ENCODE measurements at regions not wholly inside any gene's neighbourhood (a gene's known extent, or its start where the extent isn't known, plus 50 kb on each side); places are given as distances from the start of the nearest gene placed in this dataset.

- 4% methylated on average over 1 of the region's 1 CpG for WGBS (ENCODE audit: low lambda C conversion rate)
- BruUV-seq (replicated peaks), result no TSS peak
- Histone ChIP-seq H3K27me3 (ENCODE audit: control insufficient read depth in 1 of 2, insufficient read depth in 2 of 2, low read length in 2 of 2) (no peaks in the 10 kb centered on the region), H2AFZ (ENCODE audit: low read length) (no peak overlapping the region), H3K4me3 (replicated peaks in 1 of 3; ENCODE audit: insufficient read depth in 1 of 3, low read depth in 2 of 3, low read length in 3 of 3) (no peak overlapping the region), H3K4me1 (ENCODE audit: insufficient read depth, low read length) (no peaks in the 10 kb centered on the region), H3K9ac (ENCODE audit: insufficient read depth, low read depth, low read length) (no peak overlapping the region), H3K27ac (ENCODE audit: extremely low read length, insufficient read depth, low read length) (no peak overlapping the region), H3K9me3 (ENCODE audit: low read length) (peaks cover 66% of the 10 kb centered on the region), H3K36me3 (replicated peaks in 1 of 2; ENCODE audit: control insufficient read depth in 1 of 2, insufficient read depth in 2 of 2, low read length in 2 of 2) (no peaks in the 10 kb centered on the region), H3K4me2 (ENCODE audit: low read depth, low read length) (no peak overlapping the region), H3K79me2 (ENCODE audit: insufficient read depth, low read length) (no peaks in the 10 kb centered on the region), H4K20me1 (ENCODE audit: insufficient read depth, low read length) (no peaks in the 10 kb centered on the region)
- in situ Hi-C loops (cut with HindIII; ENCODE audit: extremely low pct_ligation_motif_present, low pct_unique_long_range_greater_than_20kb), result no loop called here
- POLR2A ChIA-PET, result no interaction called here
- no peak for DNase-seq (ENCODE audit: low spot score)
- intact Hi-C loops (cut with micrococcal nuclease; ENCODE audit: unreplicated experiment), result no loop called here
- no peak for ATAC-seq
- TF ChIP-seq MTA1 (CRISPR knock-in tag; IDR thresholded peaks at IDR 0.05; ENCODE audit: borderline replicate concordance), result no peak
- TF ChIP-seq ZNF275 (CRISPR knock-in tag; IDR thresholded peaks at IDR 0.05; ENCODE audit: borderline replicate concordance), result no peak
- TF ChIP-seq HMG20B (CRISPR knock-in tag; conservative IDR thresholded peaks at IDR 0.05), result no peak
- no peak for TF ChIP-seq TBX3 (IDR thresholded peaks at IDR 0.05; ENCODE audit: borderline replicate concordance)
- CTCF ChIA-PET (ENCODE audit: low intra/inter-chr PET ratio, low total read pairs), result no interaction called here
- FAIRE-seq, result no peak
Observed at GRCh38 chr13:58630794-58631193, 999.2 kb downstream of the PCDH17 start.

GRCh38 chr13:58633226-58633625 lies 1001.7 kb downstream of the PCDH17 start:
- H3K9ac ChIP-seq (ENCODE audit: insufficient read depth, low read depth, low read length), result no peak overlapping the region
- DNase-seq (ENCODE audit: low spot score), result no peak
- H3K27ac ChIP-seq (ENCODE audit: extremely low read length, insufficient read depth, low read length), result no peak overlapping the region
- in situ Hi-C loops (cut with HindIII; ENCODE audit: extremely low pct_ligation_motif_present, low pct_unique_long_range_greater_than_20kb), result no loop called here
- peaks cover 45% of the 10 kb centered on the region for H3K9me3 ChIP-seq (ENCODE audit: low read length)
- ChIA-PET POLR2A (no interaction called here), CTCF (ENCODE audit: low intra/inter-chr PET ratio, low total read pairs) (no interaction called here)
- no peaks in the 10 kb centered on the region for H3K36me3 ChIP-seq (replicated peaks in 1 of 2; ENCODE audit: control insufficient read depth in 1 of 2, insufficient read depth in 2 of 2, low read length in 2 of 2)
- H3K4me1 ChIP-seq (ENCODE audit: insufficient read depth, low read length), result no peaks in the 10 kb centered on the region
- FAIRE-seq, result no peak
- TF ChIP-seq ARID4A (CRISPR knock-in tag; IDR thresholded peaks at IDR 0.05; ENCODE audit: borderline replicate concordance), result no peak
- no peak for TF ChIP-seq NPAS2 (CRISPR knock-in tag; IDR thresholded peaks at IDR 0.05; ENCODE audit: borderline replicate concordance)
- no peak for TF ChIP-seq ZNF235 (CRISPR knock-in tag; IDR thresholded peaks at IDR 0.05; ENCODE audit: borderline replicate concordance)
- BruUV-seq (replicated peaks), result no TSS peak
- H3K27me3 ChIP-seq (ENCODE audit: control insufficient read depth in 1 of 2, insufficient read depth in 2 of 2, low read length in 2 of 2), result no peaks in the 10 kb centered on the region
- H4K20me1 ChIP-seq (ENCODE audit: insufficient read depth, low read length), result no peaks in the 10 kb centered on the region
- H3K4me3 ChIP-seq (replicated peaks in 1 of 3; ENCODE audit: insufficient read depth in 1 of 3, low read depth in 2 of 3, low read length in 3 of 3), result no peak overlapping the region
- no peak overlapping the region for H2AFZ ChIP-seq (ENCODE audit: low read length)
- intact Hi-C loops (cut with micrococcal nuclease; ENCODE audit: unreplicated experiment), result no loop called here
- 27% methylated on average over 3 of the region's 3 CpGs for WGBS (ENCODE audit: low lambda C conversion rate)
- H3K79me2 ChIP-seq (ENCODE audit: insufficient read depth, low read length), result no peaks in the 10 kb centered on the region
- ATAC-seq, result no peak
- H3K4me2 ChIP-seq (ENCODE audit: low read depth, low read length), result no peak overlapping the region

Measured in HepG2 (cell line).